K562 (cell line): ENCODE measurements at regions not wholly inside any gene's neighbourhood (a gene's known extent, or its start where the extent isn't known, plus 50 kb on each side); places are given as distances from the start of the nearest gene placed in this dataset.

ENCODE experiments used
- ATAC-seq: fragments of 200-7000 bp; cut with Tn5 transposase; 3 replicates; pipeline ENCODE4 v1.9.1; 2020; ENCODE audit warnings: moderate library complexity
- BruUV-seq: library from RNA; stranded (reverse); fragments of 400-500 nt; replicated peaks from 2 replicates; lab custom pipeline; 2021; lab: Mats Ljungman, UMichigan
- CTCF ChIA-PET: fragments of 300-600 bp; formaldehyde crosslinking; extraction: SDS; loops from one replicate; lab custom pipeline; 2021; ENCODE audit warnings: low intra/inter-chr PET ratio; lab: Yijun Ruan, JAX
- POLR2A ChIA-PET: fragments of 300-600, 350-650 bp; sonication (Branson Sonifier 250); formaldehyde crosslinking; extraction: SDS; loops from one replicate; lab custom pipeline; 2021; ENCODE audit warnings: antibody characterized with exemption, inconsistent platforms; lab: Yijun Ruan, JAX
- DNase-seq, 4 experiments: peaks; one replicate each; pipeline versions ENCODE4 v3.0.0 to v3.0.0-alpha.2; 2011 to 2018; ENCODE audit warnings: low spot score in 3 of 4, mixed read lengths in 3 of 4; ENCODE audit errors: extremely low read depth in 1 of 4
- FAIRE-seq: peaks from 2 replicates; lab custom pipeline; 2011; peaks lifted over from hg19 to GRCh38; lab: Jason Lieb, UNC
- H2AFZ ChIP-seq: 2 replicates; pipeline ENCODE4 v1.6.0; 2011; ENCODE audit warnings: low read depth, low read length, control low read depth, inconsistent platforms
- H3K27ac ChIP-seq: fragments of 200-600 bp; 3 replicates; pipeline ENCODE4 v1.8.0; 2011; ENCODE audit warnings: low read depth, mild to moderate bottlenecking, control low read depth, inconsistent platforms, low read length, moderate library complexity, mixed read lengths; ENCODE audit errors: extremely low read depth
- H3K27me3 ChIP-seq, 2 experiments: fragments of 300-600 bp in 1 of 2; 2 replicates in 1 of 2; 3 replicates in 1 of 2; pipeline versions ENCODE4 v1.6.0 to v1.8.0; 2011; ENCODE audit warnings: inconsistent platforms in 2 of 2, low read length in 2 of 2, mild to moderate bottlenecking in 1 of 2, mixed read lengths in 1 of 2, moderate library complexity in 1 of 2; ENCODE audit not compliant: control insufficient read depth in 2 of 2, insufficient read depth in 2 of 2
- H3K36me3 ChIP-seq: fragments of 300-600 bp; 3 replicates; pipeline ENCODE4 v1.8.0; 2011; ENCODE audit warnings: mild to moderate bottlenecking, low read length, inconsistent platforms; ENCODE audit not compliant: control insufficient read depth, insufficient read depth
- H3K4me1 ChIP-seq, 2 experiments: fragments of 200-600 bp in 1 of 2; replicated peaks in 1 of 2; 2 replicates in 1 of 2; 3 replicates in 1 of 2; pipeline versions ENCODE4 v1.5.1 to v1.8.0; 2011; ENCODE audit warnings: inconsistent platforms in 2 of 2, low read length in 2 of 2, mild to moderate bottlenecking in 1 of 2, mixed read lengths in 1 of 2, moderate library complexity in 1 of 2; ENCODE audit not compliant: control insufficient read depth in 2 of 2, insufficient read depth in 2 of 2
- H3K4me2 ChIP-seq: 2 replicates; pipeline ENCODE4 v1.6.1; 2011; ENCODE audit warnings: low read length, control low read depth, inconsistent platforms, mixed read lengths; ENCODE audit not compliant: insufficient read depth
- H3K4me3 ChIP-seq: fragments of 200-600 bp; sonication (generic), shearing (Covaris generic); 2 replicates; pipeline ENCODE4 v1.5.1; 2016; ENCODE audit warnings: control low read depth, inconsistent platforms
- H3K79me2 ChIP-seq: fragments of 200-600 bp; 3 replicates; pipeline ENCODE4 v1.8.0; 2011; ENCODE audit warnings: low read length, inconsistent platforms; ENCODE audit not compliant: control insufficient read depth, insufficient read depth
- H3K9ac ChIP-seq, 2 experiments: 2 replicates each; pipeline versions ENCODE4 v1.6.0 to v1.6.1; 2011; ENCODE audit warnings: low read depth in 2 of 2, low read length in 2 of 2, control low read depth in 1 of 2, inconsistent platforms in 1 of 2, mild to moderate bottlenecking in 1 of 2, mixed read lengths in 1 of 2; ENCODE audit not compliant: insufficient read depth in 1 of 2
- H3K9me1 ChIP-seq: one replicate; pipeline ENCODE4 v1.6.0; 2011; ENCODE audit warnings: inconsistent platforms, mild to moderate bottlenecking, low read length, moderate library complexity; ENCODE audit not compliant: control insufficient read depth, insufficient read depth
- H3K9me3 ChIP-seq: replicated peaks from 2 replicates; pipeline ENCODE4 v1.5.1; 2011; ENCODE audit warnings: low read depth, low read length, inconsistent platforms; ENCODE audit not compliant: control insufficient read depth, insufficient read depth
- H4K20me1 ChIP-seq: replicated peaks from 2 replicates; pipeline ENCODE4 v1.6.1; 2011; ENCODE audit warnings: low read length, inconsistent platforms, mixed read lengths; ENCODE audit not compliant: control insufficient read depth, insufficient read depth
- HDAC3 ChIP-seq: fragments of 450-650 bp; IDR thresholded peaks from 2 replicates; pipeline ENCODE4 v1.6.1; 2018; ENCODE audit warnings: borderline replicate concordance, mild to moderate bottlenecking, moderate library complexity; ENCODE audit not compliant: partially characterized antibody
- HEY1 ChIP-seq: fragments of 250-450 bp; sonication (Bioruptor Pico); IDR thresholded peaks from 2 replicates; pipeline ENCODE4 v1.5.0; 2020; ENCODE audit warnings: mild to moderate bottlenecking, moderate library complexity, borderline replicate concordance
- KLF13 ChIP-seq: fragments of 450-650 bp; IDR thresholded peaks from 2 replicates; pipeline ENCODE4 v1.6.1; 2016; ENCODE audit warnings: missing genetic modification characterization, low read depth, mild to moderate bottlenecking, missing compliant biosample characterization, moderate library complexity, borderline replicate concordance
- MTA1 ChIP-seq: fragments of 450-650 bp; IDR thresholded peaks from 2 replicates; pipeline ENCODE4 v1.6.1; 2017; ENCODE audit warnings: borderline replicate concordance
- MXI1 ChIP-seq: IDR thresholded peaks from 2 replicates; pipeline ENCODE4 v1.6.1; 2011; ENCODE audit warnings: low read depth, mild to moderate bottlenecking, improper control_type of control experiment, low read length
- RCOR1 ChIP-seq, 2 experiments: IDR thresholded peaks; 2 replicates each; pipeline ENCODE4 v1.6.1; 2012; ENCODE audit warnings: low read depth in 2 of 2, low read length in 2 of 2, borderline replicate concordance in 1 of 2, improper control_type of control experiment in 1 of 2
- SMAD1 ChIP-seq: fragments of 150-350 bp; IDR thresholded peaks from 2 replicates; pipeline ENCODE4 v1.6.1; 2014; ENCODE audit warnings: low read length, low read depth; ENCODE audit not compliant: partially characterized antibody
- SMARCB1 ChIP-seq: IDR thresholded peaks from 2 replicates; pipeline ENCODE4 v1.6.1; 2011; ENCODE audit warnings: improper control_type of control experiment, low read depth; ENCODE audit not compliant: insufficient read length
- U2AF1 ChIP-seq: fragments of 200-400 bp; formaldehyde crosslinking; optimal IDR thresholded peaks from 2 replicates; pipeline ENCODE3; 2017; ENCODE audit warnings: mild to moderate bottlenecking, low read depth, low read length, moderate library complexity
- ZKSCAN8 ChIP-seq: fragments of 200-800 bp; sonication (Bioruptor generic); IDR thresholded peaks from 2 replicates; pipeline ENCODE4 v1.6.1; 2016; ENCODE audit warnings: missing genetic modification characterization, missing compliant biosample characterization
- ZNF444 ChIP-seq: fragments of 250-450 bp; sonication (Bioruptor Pico); IDR thresholded peaks from 2 replicates; pipeline ENCODE4 v1.4.0; 2020; ENCODE audit warnings: mild to moderate bottlenecking, moderate library complexity
- ZNF511 ChIP-seq: sonication (generic); formaldehyde crosslinking; IDR thresholded peaks from 2 replicates; pipeline ENCODE4 v1.8.0; 2022; ENCODE audit warnings: mild to moderate bottlenecking, missing genetic modification reagents
- in situ Hi-C: fragments of 300-500 bp; cut with MboI; formaldehyde crosslinking; loops from 4 replicates; pipeline ENCODE4 v1.15.0; 2018; ENCODE audit warnings: inconsistent platforms, mixed read lengths
- intact Hi-C: fragments of 100-400 bp; cut with micrococcal nuclease; formaldehyde crosslinking; loops from 2 replicates; pipeline ENCODE4 v1.14.2; 2022
- TF ChIP-seq, protein P1 (sequence below): sonication (generic); formaldehyde crosslinking; IDR thresholded peaks from 2 replicates; pipeline ENCODE4 v1.8.1; 2023; ENCODE audit warnings: missing genetic modification reagents, mild to moderate bottlenecking, borderline replicate concordance
- TF ChIP-seq, protein P2 (sequence below): sonication (generic); formaldehyde crosslinking; IDR thresholded peaks from 2 replicates; pipeline ENCODE4 v1.8.0; 2022; ENCODE audit warnings: mild to moderate bottlenecking, missing genetic modification reagents

DNA sequence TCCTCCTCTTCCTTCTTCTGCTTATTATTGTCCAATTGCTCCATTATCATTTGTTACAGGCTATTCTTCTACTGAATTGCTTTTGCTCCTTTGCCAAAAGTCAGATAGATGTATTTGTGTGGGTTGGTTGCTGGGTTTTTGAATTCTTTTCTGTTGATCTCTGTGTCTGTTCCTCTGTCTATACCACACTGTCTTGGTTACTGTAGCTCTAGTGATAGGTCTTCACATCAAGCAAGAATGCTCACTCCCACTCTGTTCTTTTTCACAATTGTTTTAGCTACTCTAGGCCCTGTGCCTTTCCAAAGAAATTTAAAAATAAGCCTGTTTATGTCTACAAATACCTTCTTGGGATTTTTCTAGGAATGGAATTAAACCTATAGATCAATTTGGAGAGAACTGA lies 217.2 kb downstream of the GALR1 start:
- H3K27me3 ChIP-seq: no peaks in the 10 kb centered on the region
- CTCF ChIA-PET: no interaction called here
- POLR2A ChIA-PET: no interaction called here
- FAIRE-seq (no peak), ATAC-seq (no peak), DNase-seq (no peak)
- H3K79me2 ChIP-seq: no peaks in the 10 kb centered on the region
- no peaks in the 10 kb centered on the region for H4K20me1 ChIP-seq
- no peaks in the 10 kb centered on the region for H3K9me1 ChIP-seq
- intact Hi-C loops: no loop called here
- no peak overlapping the region for H3K9ac ChIP-seq
- no peak overlapping the region for H3K4me3 ChIP-seq
- H3K27ac ChIP-seq: no peak overlapping the region
- H2AFZ ChIP-seq: no peak overlapping the region
- H3K4me2 ChIP-seq: no peak overlapping the region
- no peaks in the 10 kb centered on the region for H3K9me3 ChIP-seq
- H3K36me3 ChIP-seq: no peaks in the 10 kb centered on the region
- no peaks in the 10 kb centered on the region for H3K4me1 ChIP-seq
- no TSS peak for BruUV-seq
- in situ Hi-C loops: no loop called here
- TF ChIP-seq MTA1 (no peak), HDAC3 (no peak), SMARCB1 (no peak), KLF13 (tag) (no peak), MXI1 (no peak), RCOR1 (IDR thresholded peaks at IDR 0.05; ENCODE audit: borderline replicate concordance in 1 of 2, low read depth in 2 of 2, low read length in 2 of 2) (no peak), ZNF444 (CRISPR knock-in tag) (no peak), SMAD1 (no peak), ZKSCAN8 (CRISPR knock-in tag) (no peak), HEY1 (CRISPR knock-in tag) (no peak), ZNF511 (CRISPR knock-in tag) (no peak), U2AF1 (no peak)
- TF ChIP-seq, protein P1, sequence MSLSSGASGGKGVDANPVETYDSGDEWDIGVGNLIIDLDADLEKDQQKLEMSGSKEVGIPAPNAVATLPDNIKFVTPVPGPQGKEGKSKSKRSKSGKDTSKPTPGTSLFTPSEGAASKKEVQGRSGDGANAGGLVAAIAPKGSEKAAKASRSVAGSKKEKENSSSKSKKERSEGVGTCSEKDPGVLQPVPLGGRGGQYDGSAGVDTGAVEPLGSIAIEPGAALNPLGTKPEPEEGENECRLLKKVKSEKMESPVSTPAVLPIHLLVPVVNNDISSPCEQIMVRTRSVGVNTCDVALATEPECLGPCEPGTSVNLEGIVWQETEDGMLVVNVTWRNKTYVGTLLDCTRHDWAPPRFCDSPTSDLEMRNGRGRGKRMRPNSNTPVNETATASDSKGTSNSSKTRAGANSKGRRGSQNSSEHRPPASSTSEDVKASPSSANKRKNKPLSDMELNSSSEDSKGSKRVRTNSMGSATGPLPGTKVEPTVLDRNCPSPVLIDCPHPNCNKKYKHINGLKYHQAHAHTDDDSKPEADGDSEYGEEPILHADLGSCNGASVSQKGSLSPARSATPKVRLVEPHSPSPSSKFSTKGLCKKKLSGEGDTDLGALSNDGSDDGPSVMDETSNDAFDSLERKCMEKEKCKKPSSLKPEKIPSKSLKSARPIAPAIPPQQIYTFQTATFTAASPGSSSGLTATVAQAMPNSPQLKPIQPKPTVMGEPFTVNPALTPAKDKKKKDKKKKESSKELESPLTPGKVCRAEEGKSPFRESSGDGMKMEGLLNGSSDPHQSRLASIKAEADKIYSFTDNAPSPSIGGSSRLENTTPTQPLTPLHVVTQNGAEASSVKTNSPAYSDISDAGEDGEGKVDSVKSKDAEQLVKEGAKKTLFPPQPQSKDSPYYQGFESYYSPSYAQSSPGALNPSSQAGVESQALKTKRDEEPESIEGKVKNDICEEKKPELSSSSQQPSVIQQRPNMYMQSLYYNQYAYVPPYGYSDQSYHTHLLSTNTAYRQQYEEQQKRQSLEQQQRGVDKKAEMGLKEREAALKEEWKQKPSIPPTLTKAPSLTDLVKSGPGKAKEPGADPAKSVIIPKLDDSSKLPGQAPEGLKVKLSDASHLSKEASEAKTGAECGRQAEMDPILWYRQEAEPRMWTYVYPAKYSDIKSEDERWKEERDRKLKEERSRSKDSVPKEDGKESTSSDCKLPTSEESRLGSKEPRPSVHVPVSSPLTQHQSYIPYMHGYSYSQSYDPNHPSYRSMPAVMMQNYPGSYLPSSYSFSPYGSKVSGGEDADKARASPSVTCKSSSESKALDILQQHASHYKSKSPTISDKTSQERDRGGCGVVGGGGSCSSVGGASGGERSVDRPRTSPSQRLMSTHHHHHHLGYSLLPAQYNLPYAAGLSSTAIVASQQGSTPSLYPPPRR (CRISPR knock-in tag): no peak
- TF ChIP-seq, protein P2, sequence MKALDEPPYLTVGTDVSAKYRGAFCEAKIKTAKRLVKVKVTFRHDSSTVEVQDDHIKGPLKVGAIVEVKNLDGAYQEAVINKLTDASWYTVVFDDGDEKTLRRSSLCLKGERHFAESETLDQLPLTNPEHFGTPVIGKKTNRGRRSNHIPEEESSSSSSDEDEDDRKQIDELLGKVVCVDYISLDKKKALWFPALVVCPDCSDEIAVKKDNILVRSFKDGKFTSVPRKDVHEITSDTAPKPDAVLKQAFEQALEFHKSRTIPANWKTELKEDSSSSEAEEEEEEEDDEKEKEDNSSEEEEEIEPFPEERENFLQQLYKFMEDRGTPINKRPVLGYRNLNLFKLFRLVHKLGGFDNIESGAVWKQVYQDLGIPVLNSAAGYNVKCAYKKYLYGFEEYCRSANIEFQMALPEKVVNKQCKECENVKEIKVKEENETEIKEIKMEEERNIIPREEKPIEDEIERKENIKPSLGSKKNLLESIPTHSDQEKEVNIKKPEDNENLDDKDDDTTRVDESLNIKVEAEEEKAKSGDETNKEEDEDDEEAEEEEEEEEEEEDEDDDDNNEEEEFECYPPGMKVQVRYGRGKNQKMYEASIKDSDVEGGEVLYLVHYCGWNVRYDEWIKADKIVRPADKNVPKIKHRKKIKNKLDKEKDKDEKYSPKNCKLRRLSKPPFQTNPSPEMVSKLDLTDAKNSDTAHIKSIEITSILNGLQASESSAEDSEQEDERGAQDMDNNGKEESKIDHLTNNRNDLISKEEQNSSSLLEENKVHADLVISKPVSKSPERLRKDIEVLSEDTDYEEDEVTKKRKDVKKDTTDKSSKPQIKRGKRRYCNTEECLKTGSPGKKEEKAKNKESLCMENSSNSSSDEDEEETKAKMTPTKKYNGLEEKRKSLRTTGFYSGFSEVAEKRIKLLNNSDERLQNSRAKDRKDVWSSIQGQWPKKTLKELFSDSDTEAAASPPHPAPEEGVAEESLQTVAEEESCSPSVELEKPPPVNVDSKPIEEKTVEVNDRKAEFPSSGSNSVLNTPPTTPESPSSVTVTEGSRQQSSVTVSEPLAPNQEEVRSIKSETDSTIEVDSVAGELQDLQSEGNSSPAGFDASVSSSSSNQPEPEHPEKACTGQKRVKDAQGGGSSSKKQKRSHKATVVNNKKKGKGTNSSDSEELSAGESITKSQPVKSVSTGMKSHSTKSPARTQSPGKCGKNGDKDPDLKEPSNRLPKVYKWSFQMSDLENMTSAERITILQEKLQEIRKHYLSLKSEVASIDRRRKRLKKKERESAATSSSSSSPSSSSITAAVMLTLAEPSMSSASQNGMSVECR (CRISPR knock-in tag): no peak
